Loucy (cell line): ENCODE measurements at regions not wholly inside any gene's neighbourhood (a gene's known extent, or its start where the extent isn't known, plus 50 kb on each side); places are given as distances from the start of the nearest gene placed in this dataset.

Experiments
- EZH2phosphoT487 ChIP-seq: fragments of 200-600 bp; IDR thresholded peaks from 2 replicates; pipeline ENCODE4 v1.6.1; 2018; ENCODE audit warnings: antibody characterized with exemption, mild to moderate bottlenecking, moderate library complexity, borderline replicate concordance
- TF ChIP-seq, protein P1 (sequence below): fragments of 200-600 bp; sonication (generic); conservative IDR thresholded peaks from 2 replicates; pipeline ENCODE4 v1.5.1; 2014; ENCODE audit warnings: mild to moderate bottlenecking, antibody characterized with exemption, low read length

DNA sequence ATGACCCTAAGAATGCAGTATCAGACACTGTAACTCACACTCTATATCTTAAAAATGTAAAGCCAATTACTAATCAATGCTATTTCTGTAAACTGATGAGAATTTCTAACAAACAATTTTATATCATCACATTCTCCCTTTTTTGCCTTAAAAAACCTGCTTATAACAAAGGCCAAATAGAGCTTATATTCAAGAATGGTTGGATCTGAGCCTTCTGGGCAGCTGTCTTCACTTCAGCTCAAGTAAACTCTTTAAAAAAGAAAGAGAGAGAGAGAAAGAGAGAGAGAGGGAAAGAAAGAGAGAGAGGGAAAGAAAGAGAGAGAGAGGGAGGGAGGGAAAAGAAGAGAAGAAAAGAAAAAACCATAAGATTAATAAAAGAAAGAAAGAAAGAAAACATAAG is 231.8 kb downstream of the KCNE4 start:
- TF ChIP-seq, protein P1, sequence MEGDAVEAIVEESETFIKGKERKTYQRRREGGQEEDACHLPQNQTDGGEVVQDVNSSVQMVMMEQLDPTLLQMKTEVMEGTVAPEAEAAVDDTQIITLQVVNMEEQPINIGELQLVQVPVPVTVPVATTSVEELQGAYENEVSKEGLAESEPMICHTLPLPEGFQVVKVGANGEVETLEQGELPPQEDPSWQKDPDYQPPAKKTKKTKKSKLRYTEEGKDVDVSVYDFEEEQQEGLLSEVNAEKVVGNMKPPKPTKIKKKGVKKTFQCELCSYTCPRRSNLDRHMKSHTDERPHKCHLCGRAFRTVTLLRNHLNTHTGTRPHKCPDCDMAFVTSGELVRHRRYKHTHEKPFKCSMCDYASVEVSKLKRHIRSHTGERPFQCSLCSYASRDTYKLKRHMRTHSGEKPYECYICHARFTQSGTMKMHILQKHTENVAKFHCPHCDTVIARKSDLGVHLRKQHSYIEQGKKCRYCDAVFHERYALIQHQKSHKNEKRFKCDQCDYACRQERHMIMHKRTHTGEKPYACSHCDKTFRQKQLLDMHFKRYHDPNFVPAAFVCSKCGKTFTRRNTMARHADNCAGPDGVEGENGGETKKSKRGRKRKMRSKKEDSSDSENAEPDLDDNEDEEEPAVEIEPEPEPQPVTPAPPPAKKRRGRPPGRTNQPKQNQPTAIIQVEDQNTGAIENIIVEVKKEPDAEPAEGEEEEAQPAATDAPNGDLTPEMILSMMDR: no peak
- TF ChIP-seq EZH2phosphoT487: no peak
